CD14-positive monocyte (primary cell): ENCODE measurements at regions not wholly inside any gene's neighbourhood (a gene's known extent, or its start where the extent isn't known, plus 50 kb on each side); places are given as distances from the start of the nearest gene placed in this dataset.

Source experiments
- DNase-seq, 3 donors: peaks; one replicate each; pipeline ENCODE4 v3.0.0-alpha.2; 2011 to 2022
- H2AFZ ChIP-seq: 2 replicates; pipeline ENCODE4 v1.6.0; 2012; ENCODE audit warnings: mild to moderate bottlenecking, low read depth, low read length, inconsistent platforms; ENCODE audit not compliant: insufficient read depth, poor library complexity, severe bottlenecking
- H3K27ac ChIP-seq, 2 donors: 1 replicate in 1 of 2; 2 replicates in 1 of 2; pipeline ENCODE4 v1.5.1; 2012 to 2013; ENCODE audit warnings: low read length in 2 of 2, control low read depth in 1 of 2, inconsistent platforms in 1 of 2, low read depth in 1 of 2, mild to moderate bottlenecking in 1 of 2
- H3K27me3 ChIP-seq, 2 donors: one replicate each; pipeline versions ENCODE4 v1.6.0 to v1.6.1; 2011 to 2013; ENCODE audit warnings: low read length in 2 of 2; ENCODE audit not compliant: control insufficient read depth in 2 of 2, insufficient read depth in 2 of 2
- H3K36me3 ChIP-seq, 2 donors: replicated peaks in 1 of 2; 1 replicate in 1 of 2; 2 replicates in 1 of 2; pipeline versions ENCODE4 v1.5.1 to v1.6.1; 2012 to 2013; ENCODE audit warnings: low read length in 2 of 2, control low read depth in 1 of 2, inconsistent platforms in 1 of 2, mild to moderate bottlenecking in 1 of 2; ENCODE audit not compliant: insufficient read depth in 2 of 2, control insufficient read depth in 1 of 2
- H3K4me1 ChIP-seq, 2 donors: 1 replicate in 1 of 2; 2 replicates in 1 of 2; pipeline versions ENCODE4 v1.5.1 to v1.6.1; 2012 to 2013; ENCODE audit warnings: low read length in 2 of 2, control low read depth in 1 of 2, inconsistent platforms in 1 of 2, mild to moderate bottlenecking in 1 of 2, moderate library complexity in 1 of 2; ENCODE audit not compliant: insufficient read depth in 2 of 2, control insufficient read depth in 1 of 2
- H3K4me2 ChIP-seq: replicated peaks from 2 replicates; pipeline ENCODE3; 2012; ENCODE audit warnings: low read length, moderate library complexity, mild to moderate bottlenecking; ENCODE audit not compliant: poor library complexity, severe bottlenecking; ENCODE audit errors: extremely low read depth
- H3K4me3 ChIP-seq, 3 experiments: fragments of 200-600 bp in 1 of 3; sonication (generic) in 1 of 3; replicated peaks in 1 of 3; 1 replicate in 2 of 3; 2 replicates in 1 of 3; pipeline ENCODE4 v1.5.1; 2011 to 2013; ENCODE audit warnings: low read length in 3 of 3, mild to moderate bottlenecking in 3 of 3, control low read depth in 2 of 3, low read depth in 2 of 3, inconsistent platforms in 1 of 3, moderate library complexity in 1 of 3
- H3K79me2 ChIP-seq: 2 replicates; pipeline ENCODE4 v1.6.0; 2012; ENCODE audit warnings: mild to moderate bottlenecking, control low read depth, inconsistent platforms, low read length, moderate library complexity; ENCODE audit not compliant: insufficient read depth
- H3K9ac ChIP-seq: 2 replicates; pipeline ENCODE4 v1.6.0; 2017; ENCODE audit warnings: low read length, mild to moderate bottlenecking; ENCODE audit not compliant: insufficient read depth, poor library complexity, severe bottlenecking
- H3K9me3 ChIP-seq, 2 donors: replicated peaks in 1 of 2; 1 replicate in 1 of 2; 2 replicates in 1 of 2; pipeline versions ENCODE4 v1.5.1 to v1.6.1; 2012 to 2013; ENCODE audit warnings: low read length in 2 of 2, control low read depth in 1 of 2; ENCODE audit not compliant: control insufficient read depth in 1 of 2, insufficient read depth in 1 of 2
- H4K20me1 ChIP-seq: 2 replicates; pipeline ENCODE4 v1.6.0; 2012; ENCODE audit warnings: mild to moderate bottlenecking, low read length, control low read depth, moderate library complexity; ENCODE audit not compliant: insufficient read depth
- H3K27ac Mint-ChIP-seq, 7 donors: one replicate each; pipeline ENCODE4 v1.8.0; 2020; ENCODE audit warnings: mild to moderate bottlenecking in 7 of 7, mixed read lengths in 7 of 7, moderate library complexity in 6 of 7, inconsistent platforms in 2 of 7
- H3K27me3 Mint-ChIP-seq, 3 donors: one replicate each; pipeline ENCODE4 v1.8.0; 2021 to 2022; ENCODE audit warnings: low read depth in 3 of 3, mild to moderate bottlenecking in 3 of 3, mixed read lengths in 3 of 3, moderate library complexity in 3 of 3, inconsistent platforms in 1 of 3
- H3K36me3 Mint-ChIP-seq, 2 donors: one replicate each; pipeline ENCODE4 v1.8.0; 2020; ENCODE audit warnings: mixed read lengths in 2 of 2, inconsistent platforms in 1 of 2, mild to moderate bottlenecking in 1 of 2
- H3K4me1 Mint-ChIP-seq: one replicate; pipeline ENCODE4 v1.8.0; 2020; ENCODE audit warnings: mild to moderate bottlenecking, mixed read lengths
- H3K4me3 Mint-ChIP-seq, 2 donors: one replicate each; pipeline ENCODE4 v1.8.0; 2020; ENCODE audit warnings: mild to moderate bottlenecking in 2 of 2, mixed read lengths in 2 of 2, moderate library complexity in 1 of 2
- H3K9me3 Mint-ChIP-seq, 7 donors: one replicate each; pipeline ENCODE4 v1.8.0; 2020 to 2022; ENCODE audit warnings: mixed read lengths in 7 of 7, mild to moderate bottlenecking in 6 of 7, moderate library complexity in 6 of 7, inconsistent platforms in 2 of 7
- whole genome bisulfite sequencing: methylation state at CpG from one replicate; pipeline ENCODE4 v1.1.5; 2013; ENCODE audit warnings: missing lambda C conversion rate; ENCODE audit not compliant: insufficient coverage; 5-methylcytosine and 5-hydroxymethylcytosine counted together
- intact Hi-C, 2 donors: fragments of 100-400 bp; cut with micrococcal nuclease; formaldehyde crosslinking; loops; one replicate each; pipeline versions ENCODE4 v1.15.0 to v1.15.1; 2023
- TF ChIP-seq, protein P1 (sequence below): fragments of 200-600 bp; IDR thresholded peaks from one replicate; pipeline ENCODE4 v1.8.0; 2022; ENCODE audit warnings: antibody characterized with exemption, mild to moderate bottlenecking

GRCh38 chr3:65200310-65200970, 512.6 kb upstream of the ADAMTS9 start:
- Mint-ChIP-seq H3K4me1 (no peaks in the 10 kb centered on the region), H3K27ac (no peak overlapping the region), H3K36me3 (no peaks in the 10 kb centered on the region), H3K9me3 (peaks cover 0 to 14% (median 3%) of the 10 kb centered on the region in 7 donors), H3K27me3 (no peaks in the 10 kb centered on the region), H3K4me3 (no peak overlapping the region)
- H2AFZ ChIP-seq, result no peak overlapping the region
- no peak for DNase-seq
- 70% methylated on average over 4 of the region's 5 CpGs for WGBS
- H3K4me3 ChIP-seq, result no peak overlapping the region
- no peaks in the 10 kb centered on the region for H4K20me1 ChIP-seq
- H3K4me2 ChIP-seq, result no peak overlapping the region
- intact Hi-C loops, result no loop called here
- no peaks in the 10 kb centered on the region for H3K4me1 ChIP-seq
- H3K27me3 ChIP-seq, result no peaks in the 10 kb centered on the region
- H3K27ac ChIP-seq, result no peak overlapping the region
- H3K9me3 ChIP-seq, result peaks cover 7 to 9% of the 10 kb centered on the region in 2 donors
- TF ChIP-seq, protein P1, sequence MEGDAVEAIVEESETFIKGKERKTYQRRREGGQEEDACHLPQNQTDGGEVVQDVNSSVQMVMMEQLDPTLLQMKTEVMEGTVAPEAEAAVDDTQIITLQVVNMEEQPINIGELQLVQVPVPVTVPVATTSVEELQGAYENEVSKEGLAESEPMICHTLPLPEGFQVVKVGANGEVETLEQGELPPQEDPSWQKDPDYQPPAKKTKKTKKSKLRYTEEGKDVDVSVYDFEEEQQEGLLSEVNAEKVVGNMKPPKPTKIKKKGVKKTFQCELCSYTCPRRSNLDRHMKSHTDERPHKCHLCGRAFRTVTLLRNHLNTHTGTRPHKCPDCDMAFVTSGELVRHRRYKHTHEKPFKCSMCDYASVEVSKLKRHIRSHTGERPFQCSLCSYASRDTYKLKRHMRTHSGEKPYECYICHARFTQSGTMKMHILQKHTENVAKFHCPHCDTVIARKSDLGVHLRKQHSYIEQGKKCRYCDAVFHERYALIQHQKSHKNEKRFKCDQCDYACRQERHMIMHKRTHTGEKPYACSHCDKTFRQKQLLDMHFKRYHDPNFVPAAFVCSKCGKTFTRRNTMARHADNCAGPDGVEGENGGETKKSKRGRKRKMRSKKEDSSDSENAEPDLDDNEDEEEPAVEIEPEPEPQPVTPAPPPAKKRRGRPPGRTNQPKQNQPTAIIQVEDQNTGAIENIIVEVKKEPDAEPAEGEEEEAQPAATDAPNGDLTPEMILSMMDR, result no peak
- no peaks in the 10 kb centered on the region for H3K79me2 ChIP-seq
- no peaks in the 10 kb centered on the region for H3K36me3 ChIP-seq
- H3K9ac ChIP-seq, result no peak overlapping the region

GRCh38 chr3:65196663-65197062, 508.9 kb upstream of the ADAMTS9 start:
- TF ChIP-seq, protein P1, result no peak
- no peak for DNase-seq
- H3K4me2 ChIP-seq, result no peak overlapping the region
- Mint-ChIP-seq H3K4me1 (no peaks in the 10 kb centered on the region), H3K9me3 (peaks cover 0 to 14% (median 0%) of the 10 kb centered on the region in 7 donors), H3K27ac (no peak overlapping the region), H3K27me3 (no peaks in the 10 kb centered on the region), H3K36me3 (no peaks in the 10 kb centered on the region), H3K4me3 (no peak overlapping the region)
- H3K4me1 ChIP-seq, result no peaks in the 10 kb centered on the region
- no peak overlapping the region for H3K4me3 ChIP-seq
- H3K27me3 ChIP-seq, result no peaks in the 10 kb centered on the region
- intact Hi-C loops, result no loop called here
- WGBS, result 100% methylated on average over 1 of the region's 3 CpGs
- H3K9ac ChIP-seq, result no peak overlapping the region
- H3K79me2 ChIP-seq, result no peaks in the 10 kb centered on the region
- no peak overlapping the region for H2AFZ ChIP-seq
- peaks cover 7 to 9% of the 10 kb centered on the region in 2 donors for H3K9me3 ChIP-seq
- H4K20me1 ChIP-seq, result no peaks in the 10 kb centered on the region
- H3K27ac ChIP-seq, result no peak overlapping the region
- no peaks in the 10 kb centered on the region for H3K36me3 ChIP-seq
